ENCODE measurements at regions not wholly inside any gene's neighbourhood (a gene's known extent, or its start where the extent isn't known, plus 50 kb on each side); places are given as distances from the start of the nearest gene placed in this dataset.

DNA sequence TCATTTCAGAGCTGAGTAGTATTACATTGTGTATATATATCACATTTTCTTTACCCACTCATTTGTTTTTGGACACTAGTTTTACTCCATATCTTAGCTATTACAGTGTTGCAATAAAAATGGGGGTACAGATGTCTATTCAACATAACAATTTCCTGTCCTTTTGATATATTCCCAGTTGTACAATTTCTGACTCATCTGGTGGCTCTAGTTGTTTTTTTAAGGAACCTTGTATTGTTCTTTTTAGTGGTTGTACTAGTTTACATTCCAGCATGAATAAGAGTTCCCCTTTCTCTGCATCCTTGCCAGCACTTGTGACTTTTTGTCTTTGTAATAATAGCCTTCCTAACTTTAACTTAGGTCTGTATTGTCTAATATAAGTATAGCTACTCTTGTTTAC is 739.9 kb downstream of the XPNPEP1 start:
- TF ChIP-seq POLR2A (IDR thresholded peaks at IDR 0.05) = no peak
- TF ChIP-seq, protein P1, sequence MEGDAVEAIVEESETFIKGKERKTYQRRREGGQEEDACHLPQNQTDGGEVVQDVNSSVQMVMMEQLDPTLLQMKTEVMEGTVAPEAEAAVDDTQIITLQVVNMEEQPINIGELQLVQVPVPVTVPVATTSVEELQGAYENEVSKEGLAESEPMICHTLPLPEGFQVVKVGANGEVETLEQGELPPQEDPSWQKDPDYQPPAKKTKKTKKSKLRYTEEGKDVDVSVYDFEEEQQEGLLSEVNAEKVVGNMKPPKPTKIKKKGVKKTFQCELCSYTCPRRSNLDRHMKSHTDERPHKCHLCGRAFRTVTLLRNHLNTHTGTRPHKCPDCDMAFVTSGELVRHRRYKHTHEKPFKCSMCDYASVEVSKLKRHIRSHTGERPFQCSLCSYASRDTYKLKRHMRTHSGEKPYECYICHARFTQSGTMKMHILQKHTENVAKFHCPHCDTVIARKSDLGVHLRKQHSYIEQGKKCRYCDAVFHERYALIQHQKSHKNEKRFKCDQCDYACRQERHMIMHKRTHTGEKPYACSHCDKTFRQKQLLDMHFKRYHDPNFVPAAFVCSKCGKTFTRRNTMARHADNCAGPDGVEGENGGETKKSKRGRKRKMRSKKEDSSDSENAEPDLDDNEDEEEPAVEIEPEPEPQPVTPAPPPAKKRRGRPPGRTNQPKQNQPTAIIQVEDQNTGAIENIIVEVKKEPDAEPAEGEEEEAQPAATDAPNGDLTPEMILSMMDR (IDR thresholded peaks at IDR 0.05) = no peak

Measured in upper lobe of left lung (tissue), 4 donors.